GM10266 (cell line): ENCODE measurements at regions not wholly inside any gene's neighbourhood (a gene's known extent, or its start where the extent isn't known, plus 50 kb on each side); places are given as distances from the start of the nearest gene placed in this dataset.
"Not testable (repeated sequence)": the region's sequence is repeated elsewhere in the genome, so short reads cannot be mapped to it uniquely, and the experiment has no call there.

Source experiments
- DNase-seq: peaks from one replicate; pipeline ENCODE4 v3.0.0; 2012; ENCODE audit errors: extremely low spot score
- CTCF ChIP-seq: IDR thresholded peaks from 2 replicates; pipeline ENCODE4 v1.5.1; 2012; ENCODE audit warnings: mild to moderate bottlenecking, low read depth; ENCODE audit not compliant: control insufficient read depth, insufficient read depth; ENCODE audit errors: missing control alignments

GRCh38 chr19:56894626-56895025, 54.1 kb upstream of the PEG3 start:
- no peak for TF ChIP-seq CTCF
- DNase-seq, result no peak

GRCh38 chr19:56896095-56896494, 55.6 kb upstream of the PEG3 start:
- TF ChIP-seq CTCF, result no peak
- DNase-seq, result no peak

- no peak for DNase-seq
- no peak for TF ChIP-seq CTCF
Measured at GRCh38 chr19:56899943-56900342, 59.4 kb upstream of the PEG3 start.

GRCh38 chr19:56900573-56901097, 60.1 kb upstream of the PEG3 start:
- TF ChIP-seq CTCF, result no peak
- no peak for DNase-seq

- no peak for TF ChIP-seq CTCF
- no peak for DNase-seq
Measured at GRCh38 chr19:56905631-56906150, 65.2 kb upstream of the PEG3 start.

GRCh38 chr19:56912401-56913112, 72.0 kb upstream of the PEG3 start:
- no peak for TF ChIP-seq CTCF
- DNase-seq, result no peak

- not testable (repeated sequence) for DNase-seq
Measured at GRCh38 chr19:56913113-56913455, 72.6 kb upstream of the PEG3 start.
